ENCODE measurements at regions not wholly inside any gene's neighbourhood (a gene's known extent, or its start where the extent isn't known, plus 50 kb on each side); places are given as distances from the start of the nearest gene placed in this dataset.

GRCh38 chr15:20657084-20657483 is 115.5 kb upstream of the GOLGA6L6 start:
- Histone ChIP-seq H3K9ac (ENCODE audit: low read depth, low read length) (no peak overlapping the region), H3K9me1 (ENCODE audit: insufficient read depth, low read length) (no peaks in the 10 kb centered on the region), H3K23ac (ENCODE audit: low read depth, low read length) (no peak overlapping the region), H3K79me1 (ENCODE audit: low read depth in 1 of 2, low read length in 2 of 2) (no peaks in the 10 kb centered on the region), H4K5ac (ENCODE audit: low read depth, low read length) (no peak overlapping the region), H4K8ac (ENCODE audit: low read depth in 2 of 2, low read length in 2 of 2) (no peak overlapping the region), H2AFZ (replicated peaks; ENCODE audit: low read length, poor library complexity) (no peak overlapping the region), H2AK9ac (replicated peaks; ENCODE audit: low read depth, low read length, poor library complexity) (no peak overlapping the region), H3K27me3 (ENCODE audit: control insufficient read depth, insufficient read depth, low read length) (no peaks in the 10 kb centered on the region), H3K27ac (ENCODE audit: insufficient read depth, low read length) (no peak overlapping the region), H3K56ac (ENCODE audit: extremely low read depth, insufficient read depth, low read length) (no peak overlapping the region), H3K18ac (ENCODE audit: low read depth, low read length) (no peak overlapping the region), H3K4me3 (ENCODE audit: insufficient read depth, low read depth, low read length) (no peak overlapping the region), H2BK20ac (ENCODE audit: low read depth, low read length) (no peak overlapping the region), H2BK120ac (ENCODE audit: low read depth, low read length) (no peak overlapping the region), H2BK5ac (ENCODE audit: low read depth, low read length, poor library complexity, severe bottlenecking) (no peak overlapping the region), H3K4me1 (ENCODE audit: control insufficient read depth, insufficient read depth, low read length) (no peaks in the 10 kb centered on the region), H2AK5ac (ENCODE audit: low read depth, low read length) (no peak overlapping the region), H3K4me2 (ENCODE audit: low read depth, low read length) (no peak overlapping the region), H3K36me3 (ENCODE audit: control insufficient read depth, insufficient read depth, low read length) (no peaks in the 10 kb centered on the region), H2BK15ac (ENCODE audit: low read depth, low read length) (no peak overlapping the region), H3K9me3 (ENCODE audit: control insufficient read depth, insufficient read depth, low read length) (peaks cover 8% of the 10 kb centered on the region), H4K20me1 (ENCODE audit: insufficient read depth, low read length) (no peaks in the 10 kb centered on the region), H3K4ac (ENCODE audit: low read depth, low read length) (no peak overlapping the region), H4K91ac (ENCODE audit: insufficient read depth, low read depth, low read length) (no peak overlapping the region), H3K14ac (replicated peaks; ENCODE audit: low read depth, low read length) (no peak overlapping the region)
- TF ChIP-seq ELK1 (IDR thresholded peaks at IDR 0.05; ENCODE audit: borderline replicate concordance, low read depth, low read length) (no peak), CHD1 (IDR thresholded peaks at IDR 0.05; ENCODE audit: low read depth, low read length) (no peak), MAFK (IDR thresholded peaks at IDR 0.05; ENCODE audit: low read depth, low read length) (peak; percentile 89), RFX5 (IDR thresholded peaks at IDR 0.05; ENCODE audit: low read depth, low read length) (no peak)
- BruUV-seq (replicated peaks): no TSS peak
- intact Hi-C loops (cut with micrococcal nuclease) (no loop called here), dilution Hi-C loops (cut with HindIII; ENCODE audit: low sequenced_read_pairs, unreplicated experiment) (no loop called here), in situ Hi-C loops (cut with MboI; ENCODE audit: low sequenced_read_pairs) (no loop called here)
- ChIA-PET CTCF (no interaction called here), POLR2A (ENCODE audit: unreplicated experiment) (no interaction called here)
- DNase-seq (no peak), ATAC-seq (ENCODE audit: low read depth) (no peak)
- no CpG with 5 or more reads among the region's 1 CpG for WGBS, 2 experiments (ENCODE audit: extremely low coverage in 2 of 2, insufficient read length in 1 of 2)
